Heart left ventricle (tissue), 13 donors: ENCODE measurements at regions not wholly inside any gene's neighbourhood (a gene's known extent, or its start where the extent isn't known, plus 50 kb on each side); places are given as distances from the start of the nearest gene placed in this dataset.

Source experiments
- POLR2A ChIP-seq, 2 donors: fragments of 450-650 bp; IDR thresholded peaks; one replicate each; pipeline ENCODE4 v1.6.1; 2017; ENCODE audit warnings: antibody characterized with exemption in 2 of 2, mild to moderate bottlenecking in 2 of 2, moderate library complexity in 2 of 2
- TF ChIP-seq, protein P1 (sequence below), 12 donors: fragments of 200-600 bp; sonication (generic) in 4 of 12; IDR thresholded peaks; one replicate each; pipeline versions ENCODE4 v1.5.0 to v1.8.0; 2018 to 2022; ENCODE audit warnings: antibody characterized with exemption in 12 of 12, mild to moderate bottlenecking in 5 of 12
- donor health status: ischemic (EF 13 %, LVEDD 7.1; RV severe dilation, severe dysfunction).
- donor health status: DM: no; HTN: yes; CAD: no.
- donor health status: DM: no; HTN: no; CAD: no.
- donor health status: ischemic (EF 25% LVEDD 6.9; RV normal size, moderate dysfunction).
- donor health status: ischemic (EF 25% LVEDD 5.7; RV mildly dilated, moderate dysfunction).
- donor health status: ischemic (EF 35%, LVEDD 5.7; RV mildly dilated, moderate dysfunction).
- donor health status: nonischemic (EF 11% LVEDD 7.7; RV severe dilation, severe dysfunction).
- donor health status: DM: yes; HTN: yes; CAD: no.
- donor health status: PGD.
- donor health status: ischemic (EF 29% LVEDD 5.4; RV normal size, mild dysfunction).
- donor health status: nonischemic (EF 23%, LVEDD 6.1; RV moderate dilation, normal function).

DNA sequence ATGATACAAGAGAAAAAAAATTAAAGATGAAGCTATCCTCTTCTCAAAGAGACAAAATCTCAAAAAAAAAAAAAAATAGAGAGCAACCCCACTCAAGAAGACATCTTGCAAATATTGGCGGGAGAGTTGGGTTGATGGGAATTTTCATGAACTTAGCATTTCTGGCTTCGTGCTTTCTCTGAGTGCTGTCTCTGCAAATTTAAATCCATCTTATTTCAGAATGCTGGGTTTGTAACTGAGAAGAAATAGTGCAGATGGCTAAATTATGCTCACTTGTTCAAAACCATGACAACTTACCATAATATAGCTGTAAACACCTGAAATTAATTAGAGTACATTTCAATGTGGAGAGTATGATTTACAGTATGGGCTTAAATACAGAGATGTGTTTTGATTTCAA lies 484.8 kb upstream of the CELF2 start:
- TF ChIP-seq POLR2A (IDR thresholded peaks at IDR 0.05): no peak
- TF ChIP-seq, protein P1, sequence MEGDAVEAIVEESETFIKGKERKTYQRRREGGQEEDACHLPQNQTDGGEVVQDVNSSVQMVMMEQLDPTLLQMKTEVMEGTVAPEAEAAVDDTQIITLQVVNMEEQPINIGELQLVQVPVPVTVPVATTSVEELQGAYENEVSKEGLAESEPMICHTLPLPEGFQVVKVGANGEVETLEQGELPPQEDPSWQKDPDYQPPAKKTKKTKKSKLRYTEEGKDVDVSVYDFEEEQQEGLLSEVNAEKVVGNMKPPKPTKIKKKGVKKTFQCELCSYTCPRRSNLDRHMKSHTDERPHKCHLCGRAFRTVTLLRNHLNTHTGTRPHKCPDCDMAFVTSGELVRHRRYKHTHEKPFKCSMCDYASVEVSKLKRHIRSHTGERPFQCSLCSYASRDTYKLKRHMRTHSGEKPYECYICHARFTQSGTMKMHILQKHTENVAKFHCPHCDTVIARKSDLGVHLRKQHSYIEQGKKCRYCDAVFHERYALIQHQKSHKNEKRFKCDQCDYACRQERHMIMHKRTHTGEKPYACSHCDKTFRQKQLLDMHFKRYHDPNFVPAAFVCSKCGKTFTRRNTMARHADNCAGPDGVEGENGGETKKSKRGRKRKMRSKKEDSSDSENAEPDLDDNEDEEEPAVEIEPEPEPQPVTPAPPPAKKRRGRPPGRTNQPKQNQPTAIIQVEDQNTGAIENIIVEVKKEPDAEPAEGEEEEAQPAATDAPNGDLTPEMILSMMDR (IDR thresholded peaks at IDR 0.05): no peak
